Liver (tissue), 7 donors: ENCODE measurements at regions not wholly inside any gene's neighbourhood (a gene's known extent, or its start where the extent isn't known, plus 50 kb on each side); places are given as distances from the start of the nearest gene placed in this dataset.

Experiments used
- DNase-seq: peaks from one replicate; pipeline ENCODE4 v3.0.0-alpha.2; 2017; ENCODE audit warnings: low spot score
- H3K27ac ChIP-seq, 2 donors: one replicate each; pipeline ENCODE4 v1.7.0; 2013; ENCODE audit warnings: inconsistent platforms in 2 of 2, low read length in 2 of 2, control low read depth in 1 of 2, low read depth in 1 of 2, mild to moderate bottlenecking in 1 of 2
- H3K27me3 ChIP-seq, 4 donors: one replicate each; pipeline versions ENCODE4 v1.6.1 to v1.7.0; 2013; ENCODE audit warnings: low read length in 3 of 4, inconsistent platforms in 1 of 4, mild to moderate bottlenecking in 1 of 4, moderate library complexity in 1 of 4; ENCODE audit not compliant: control insufficient read depth in 4 of 4, insufficient read depth in 4 of 4
- H3K36me3 ChIP-seq, 4 donors: one replicate each; pipeline versions ENCODE4 v1.6.1 to v1.7.0; 2013; ENCODE audit warnings: low read length in 3 of 4, mild to moderate bottlenecking in 3 of 4, low read depth in 1 of 4, moderate library complexity in 1 of 4; ENCODE audit not compliant: control insufficient read depth in 4 of 4, insufficient read depth in 3 of 4
- H3K4me1 ChIP-seq, 4 donors: one replicate each; pipeline versions ENCODE4 v1.6.1 to v1.7.0; 2013; ENCODE audit warnings: low read length in 3 of 4, mild to moderate bottlenecking in 3 of 4, moderate library complexity in 1 of 4; ENCODE audit not compliant: control insufficient read depth in 4 of 4, insufficient read depth in 4 of 4
- H3K4me3 ChIP-seq, 3 donors: one replicate each; pipeline versions ENCODE4 v1.6.1 to v1.7.0; 2013; ENCODE audit warnings: low read length in 3 of 3, control low read depth in 1 of 3, low read depth in 1 of 3, mild to moderate bottlenecking in 1 of 3
- H3K9ac ChIP-seq, 2 donors: one replicate each; pipeline ENCODE4 v1.7.0; 2013; ENCODE audit warnings: low read length in 2 of 2, mild to moderate bottlenecking in 2 of 2, moderate library complexity in 2 of 2, control low read depth in 1 of 2, low read depth in 1 of 2
- H3K9me3 ChIP-seq, 4 donors: one replicate each; pipeline versions ENCODE4 v1.6.1 to v1.7.0; 2013; ENCODE audit warnings: low read length in 3 of 4; ENCODE audit not compliant: control insufficient read depth in 4 of 4
- EGR1 ChIP-seq, 2 donors: IDR thresholded peaks; 2 replicates each; pipeline ENCODE4 v1.6.1; 2016 to 2018; ENCODE audit warnings: antibody characterized with exemption in 2 of 2, low read depth in 2 of 2
- FOXA1 ChIP-seq: IDR thresholded peaks from 2 replicates; pipeline ENCODE4 v1.6.1; 2016; ENCODE audit warnings: antibody characterized with exemption
- FOXA2 ChIP-seq: IDR thresholded peaks from 2 replicates; pipeline ENCODE4 v1.6.1; 2016; ENCODE audit warnings: antibody characterized with exemption
- GABPA ChIP-seq, 2 donors: IDR thresholded peaks in 1 of 2; conservative IDR thresholded peaks in 1 of 2; 2 replicates each; pipeline ENCODE4 v1.6.1; 2016; ENCODE audit warnings: antibody characterized with exemption in 2 of 2, mild to moderate bottlenecking in 1 of 2, moderate library complexity in 1 of 2
- HNF4A ChIP-seq, 2 donors: conservative IDR thresholded peaks; 2 replicates each; pipeline ENCODE4 v1.6.1; 2016; ENCODE audit warnings: antibody characterized with exemption in 2 of 2, mild to moderate bottlenecking in 2 of 2
- HNF4G ChIP-seq: IDR thresholded peaks from 2 replicates; pipeline ENCODE4 v1.6.1; 2016; ENCODE audit warnings: antibody characterized with exemption
- JUND ChIP-seq, 2 donors: IDR thresholded peaks; 2 replicates each; pipeline ENCODE4 v1.6.1; 2016; ENCODE audit warnings: antibody characterized with exemption in 2 of 2
- NR2F2 ChIP-seq: IDR thresholded peaks from 2 replicates; pipeline ENCODE4 v1.6.1; 2016; ENCODE audit warnings: antibody characterized with exemption
- RAD21 ChIP-seq, 2 donors: IDR thresholded peaks; 2 replicates each; pipeline ENCODE4 v1.6.1; 2016; ENCODE audit warnings: antibody characterized with exemption in 2 of 2, mild to moderate bottlenecking in 2 of 2
- REST ChIP-seq: IDR thresholded peaks from 2 replicates; pipeline ENCODE4 v1.6.1; 2016; ENCODE audit warnings: antibody characterized with exemption, mild to moderate bottlenecking
- RXRA ChIP-seq, 2 donors: IDR thresholded peaks; 2 replicates each; pipeline ENCODE4 v1.6.1; 2017 to 2018; ENCODE audit warnings: antibody characterized with exemption in 2 of 2, mild to moderate bottlenecking in 1 of 2
- TAF1 ChIP-seq: conservative IDR thresholded peaks from 2 replicates; pipeline ENCODE4 v1.6.1; 2016; ENCODE audit warnings: antibody characterized with exemption, mild to moderate bottlenecking
- YY1 ChIP-seq: IDR thresholded peaks from 2 replicates; pipeline ENCODE4 v1.6.1; 2016; ENCODE audit warnings: antibody characterized with exemption, mild to moderate bottlenecking
- ZBTB33 ChIP-seq: IDR thresholded peaks from 2 replicates; pipeline ENCODE4 v1.6.1; 2016; ENCODE audit warnings: antibody characterized with exemption
- WGBS: extraction: QIAGEN DNeasy Blood & Tissue Kit; methylation state at CpG from one replicate; pipeline ENCODE4 v1.1.7; 2013; 5-methylcytosine and 5-hydroxymethylcytosine counted together
- TF ChIP-seq, protein P1 (sequence below): IDR thresholded peaks from 2 replicates; pipeline ENCODE4 v1.6.1; 2016; ENCODE audit warnings: antibody characterized with exemption
- TF ChIP-seq, protein P2 (sequence below): IDR thresholded peaks from 2 replicates; pipeline ENCODE4 v1.6.1; 2016; ENCODE audit warnings: antibody characterized with exemption
- donor health status: healthy.
- donor health status: healthy.
- donor health status: healthy.
- donor health status: healthy.

- TF ChIP-seq HNF4G (no peak), TAF1 (no peak), RAD21 (IDR thresholded peaks at IDR 0.05) (no peak), YY1 (no peak), JUND (IDR thresholded peaks at IDR 0.05) (no peak), RXRA (IDR thresholded peaks at IDR 0.05) (no peak)
These were observed 309.8 kb downstream of the COG6 start (continued) for GRCh38 chr13:39965309-39965708.

DNA sequence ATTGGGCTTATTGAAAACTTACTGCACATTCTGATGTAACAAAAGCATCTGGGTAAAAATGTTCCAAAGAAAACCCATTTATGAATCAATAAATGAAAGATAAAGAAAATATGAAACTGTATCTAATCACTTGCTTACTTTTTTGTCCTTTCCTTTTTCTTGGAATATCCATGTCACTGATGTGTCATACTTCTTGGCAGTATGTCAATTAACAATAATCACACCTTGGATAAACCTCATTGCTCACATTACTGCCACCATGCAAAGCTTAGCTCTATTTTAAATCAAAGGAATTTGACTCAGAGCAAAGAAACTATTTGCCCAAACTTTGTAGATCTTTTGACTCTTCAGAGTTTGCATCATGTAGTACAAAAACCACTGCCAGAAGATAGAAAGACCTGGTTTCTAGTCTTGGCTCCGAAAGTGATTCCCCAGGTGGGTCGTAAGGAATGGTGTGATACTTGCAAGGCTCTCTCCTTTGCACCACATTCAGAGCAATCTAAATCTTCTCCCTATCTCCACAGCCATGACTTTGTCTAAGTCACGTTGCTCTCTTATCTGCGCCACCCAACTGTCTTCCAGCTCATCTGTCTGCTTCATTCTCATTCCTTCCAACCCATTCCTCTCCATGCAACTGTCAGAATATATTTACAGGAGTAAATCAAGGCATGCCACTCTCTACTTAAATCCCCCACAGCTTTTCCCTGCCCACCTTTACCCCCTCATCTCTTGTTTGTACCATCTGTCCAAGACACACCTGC is 311.9 kb downstream of the COG6 start:
- no peaks in the 10 kb centered on the region for H3K9me3 ChIP-seq
- WGBS, result 82% methylated on average over 4 of the region's 4 CpGs
- H3K36me3 ChIP-seq, result no peaks in the 10 kb centered on the region
- no peak overlapping the region for H3K9ac ChIP-seq
- TF ChIP-seq FOXA1, result no peak
- no peak for TF ChIP-seq NR2F2
- TF ChIP-seq ZBTB33, result no peak
- TF ChIP-seq TAF1, result no peak
- TF ChIP-seq FOXA2, result no peak
- TF ChIP-seq RAD21 (IDR thresholded peaks at IDR 0.05), result no peak
- no peak for TF ChIP-seq YY1
- TF ChIP-seq, protein P1, sequence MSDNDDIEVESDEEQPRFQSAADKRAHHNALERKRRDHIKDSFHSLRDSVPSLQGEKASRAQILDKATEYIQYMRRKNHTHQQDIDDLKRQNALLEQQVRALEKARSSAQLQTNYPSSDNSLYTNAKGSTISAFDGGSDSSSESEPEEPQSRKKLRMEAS, result no peak
- no peak for TF ChIP-seq RXRA (IDR thresholded peaks at IDR 0.05)
- no peak for TF ChIP-seq HNF4G
- TF ChIP-seq JUND (IDR thresholded peaks at IDR 0.05), result no peak
- no peak for DNase-seq
- no peaks in the 10 kb centered on the region for H3K4me1 ChIP-seq
- H3K27ac ChIP-seq, result no peak overlapping the region
- no peak overlapping the region for H3K4me3 ChIP-seq
- peaks cover 0 to 4% (median 0%) of the 10 kb centered on the region in 4 donors for H3K27me3 ChIP-seq

DNA sequence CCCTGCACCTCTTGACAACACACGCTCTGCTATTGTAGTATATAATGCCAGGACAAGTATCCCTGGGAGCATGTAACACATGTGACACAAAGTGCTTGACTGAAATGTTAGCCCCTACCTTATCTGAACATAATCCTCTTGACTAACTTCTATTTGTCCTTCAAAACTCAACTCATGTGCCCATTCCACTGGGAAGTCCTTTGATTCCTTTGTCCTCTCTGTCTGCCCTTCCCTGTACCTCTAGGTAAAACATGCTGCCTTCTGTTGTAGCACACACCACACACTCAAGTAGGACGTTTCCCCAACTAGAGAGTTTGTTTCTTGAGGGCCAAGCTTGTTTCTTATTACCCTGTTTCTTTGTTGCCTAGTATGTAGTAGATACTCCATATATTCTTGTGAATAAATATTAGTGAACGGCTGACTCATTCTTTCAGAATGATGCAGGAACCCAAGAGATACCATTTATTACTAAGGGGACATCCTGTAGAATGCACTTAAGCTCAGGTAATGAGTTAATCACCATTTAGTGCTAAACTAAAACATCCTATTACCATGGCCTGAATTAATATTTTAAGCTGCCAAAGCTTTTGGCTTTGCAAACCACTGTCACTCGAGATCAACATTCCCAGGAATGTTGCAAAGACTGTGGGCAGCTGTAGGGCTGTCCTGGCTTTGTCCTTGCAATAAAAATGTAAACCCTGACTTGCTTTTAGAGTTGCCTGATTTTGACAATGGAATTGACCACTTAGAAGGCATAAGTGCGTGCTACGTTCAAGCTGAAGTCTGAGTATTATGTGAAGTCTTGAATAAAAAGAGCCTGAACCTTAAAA is 313.4 kb downstream of the COG6 start:
- H3K27ac ChIP-seq, result no peak overlapping the region
- no peak overlapping the region for H3K4me3 ChIP-seq
- H3K27me3 ChIP-seq, result peaks cover 0 to 4% (median 0%) of the 10 kb centered on the region in 4 donors
- H3K4me1 ChIP-seq, result no peaks in the 10 kb centered on the region
- H3K9me3 ChIP-seq, result no peaks in the 10 kb centered on the region
- no peaks in the 10 kb centered on the region for H3K36me3 ChIP-seq
- DNase-seq, result no peak
- TF ChIP-seq GABPA (IDR thresholded peaks at IDR 0.05 in 1 of 2, conservative IDR thresholded peaks at IDR 0.05 in 1 of 2) (no peak), TAF1 (no peak), NR2F2 (no peak), EGR1 (IDR thresholded peaks at IDR 0.05; ENCODE audit: low read depth in 2 of 2) (no peak), REST (no peak), YY1 (no peak), HNF4A (conservative IDR thresholded peaks at IDR 0.05) (no peak), ZBTB33 (no peak)
- TF ChIP-seq, protein P1, result no peak
- TF ChIP-seq, protein P2, sequence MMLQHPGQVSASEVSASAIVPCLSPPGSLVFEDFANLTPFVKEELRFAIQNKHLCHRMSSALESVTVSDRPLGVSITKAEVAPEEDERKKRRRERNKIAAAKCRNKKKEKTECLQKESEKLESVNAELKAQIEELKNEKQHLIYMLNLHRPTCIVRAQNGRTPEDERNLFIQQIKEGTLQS, result no peak
- no peak overlapping the region for H3K9ac ChIP-seq
- WGBS, result 72% methylated on average over 6 of the region's 6 CpGs
